Endodermal cell (in vitro differentiated cells): ENCODE measurements at regions not wholly inside any gene's neighbourhood (a gene's known extent, or its start where the extent isn't known, plus 50 kb on each side); places are given as distances from the start of the nearest gene placed in this dataset.

Experiments
- DNase-seq: peaks from one replicate; pipeline ENCODE4 v3.0.0-alpha.2; 2017
- H3K27ac ChIP-seq: 2 replicates; pipeline ENCODE4 v1.5.1; 2013; ENCODE audit warnings: mild to moderate bottlenecking, low read depth, low read length, moderate library complexity
- H3K27me3 ChIP-seq: 2 replicates; pipeline ENCODE4 v1.6.1; 2013; ENCODE audit warnings: mild to moderate bottlenecking, low read length, moderate library complexity; ENCODE audit not compliant: insufficient read depth, control insufficient read depth, poor library complexity, severe bottlenecking
- H3K36me3 ChIP-seq: 2 replicates; pipeline ENCODE4 v1.7.0; 2013; ENCODE audit warnings: mild to moderate bottlenecking, low read length, moderate library complexity; ENCODE audit not compliant: control insufficient read depth, insufficient read depth
- H3K4me1 ChIP-seq: one replicate; pipeline ENCODE4 v1.7.0; 2013; ENCODE audit warnings: low read length; ENCODE audit not compliant: control insufficient read depth, insufficient read depth
- H3K4me3 ChIP-seq: 2 replicates; pipeline ENCODE4 v1.5.1; 2013; ENCODE audit warnings: mild to moderate bottlenecking, low read length, moderate library complexity
- H3K9ac ChIP-seq: 2 replicates; pipeline ENCODE4 v1.6.1; 2013; ENCODE audit warnings: mild to moderate bottlenecking, low read length, moderate library complexity; ENCODE audit not compliant: poor library complexity, severe bottlenecking; ENCODE audit errors: extremely low read depth
- H3K9me3 ChIP-seq: 2 replicates; pipeline ENCODE4 v1.6.1; 2013; ENCODE audit warnings: mild to moderate bottlenecking, low read length, moderate library complexity; ENCODE audit not compliant: control insufficient read depth
- H3K27ac Mint-ChIP-seq: 2 replicates; pipeline ENCODE4 v1.8.0; 2020; ENCODE audit warnings: mixed read lengths
- H3K27me3 Mint-ChIP-seq: 2 replicates; pipeline ENCODE4 v1.8.0; 2021; ENCODE audit warnings: mild to moderate bottlenecking, mixed read lengths; ENCODE audit not compliant: insufficient read depth
- H3K36me3 Mint-ChIP-seq: 2 replicates; pipeline ENCODE4 v1.8.0; 2020; ENCODE audit warnings: low read depth, mixed read lengths
- H3K4me1 Mint-ChIP-seq: 2 replicates; pipeline ENCODE4 v1.8.0; 2020; ENCODE audit warnings: mixed read lengths
- H3K4me3 Mint-ChIP-seq: 2 replicates; pipeline ENCODE4 v1.8.0; 2020; ENCODE audit warnings: mild to moderate bottlenecking, moderate library complexity, mixed read lengths
- H3K9me3 Mint-ChIP-seq: 2 replicates; pipeline ENCODE4 v1.8.0; 2020; ENCODE audit warnings: mild to moderate bottlenecking, mixed read lengths
- CTCF ChIP-seq: fragments of 200-600 bp; sonication (generic); conservative IDR thresholded peaks from 2 replicates; pipeline ENCODE4 v1.5.0; 2021; ENCODE audit warnings: antibody characterized with exemption, mild to moderate bottlenecking
- WGBS, 2 experiments: methylation state at CpG; one replicate each; pipeline versions ENCODE4 v1.1.5 to v1.1.7; 2013; ENCODE audit warnings: missing lambda C conversion rate in 2 of 2, mixed read lengths in 1 of 2; ENCODE audit not compliant: insufficient coverage in 1 of 2, insufficient read length in 1 of 2; 5-methylcytosine and 5-hydroxymethylcytosine counted together

GRCh38 chr18:22489704-22490103, 72.0 kb upstream of the CTAGE1 start:
- Mint-ChIP-seq H3K4me3 (no peak overlapping the region), H3K27me3 (no peaks in the 10 kb centered on the region), H3K4me1 (peaks cover 22% of the 10 kb centered on the region), H3K9me3 (no peaks in the 10 kb centered on the region), H3K27ac (no peak overlapping the region), H3K36me3 (no peaks in the 10 kb centered on the region)
- TF ChIP-seq CTCF: no peak
- Histone ChIP-seq H3K4me3 (no peak overlapping the region), H3K4me1 (no peaks in the 10 kb centered on the region), H3K9me3 (no peaks in the 10 kb centered on the region), H3K27me3 (no peaks in the 10 kb centered on the region), H3K27ac (no peak overlapping the region), H3K36me3 (no peaks in the 10 kb centered on the region), H3K9ac (no peak overlapping the region)
- no peak for DNase-seq
- WGBS, 2 experiments: 85% methylated on average over 1 of the region's 1 CpG; no CpG with 5 or more reads in 1 of the 2 experiments

- H3K4me3 Mint-ChIP-seq: no peak overlapping the region
- DNase-seq: no peak
- no peaks in the 10 kb centered on the region for H3K36me3 ChIP-seq
- H3K9me3 Mint-ChIP-seq: no peaks in the 10 kb centered on the region
- H3K27me3 Mint-ChIP-seq: no peaks in the 10 kb centered on the region
- H3K27ac Mint-ChIP-seq: no peak overlapping the region
- no peaks in the 10 kb centered on the region for H3K36me3 Mint-ChIP-seq
- no peak overlapping the region for H3K4me3 ChIP-seq
- no peak overlapping the region for H3K27ac ChIP-seq
- WGBS, 2 experiments: 89 to 92% methylated on average over 2 to 4 of the region's 4 CpGs
- H3K4me1 Mint-ChIP-seq: peaks cover 22% of the 10 kb centered on the region
- no peak overlapping the region for H3K9ac ChIP-seq
- TF ChIP-seq CTCF: peak; percentile 63
- no peaks in the 10 kb centered on the region for H3K9me3 ChIP-seq
- no peaks in the 10 kb centered on the region for H3K4me1 ChIP-seq
- H3K27me3 ChIP-seq: no peaks in the 10 kb centered on the region
These were observed 72.7 kb upstream of the CTAGE1 start for GRCh38 chr18:22490429-22490846.

- Histone ChIP-seq H3K27ac (no peak overlapping the region), H3K4me3 (no peak overlapping the region), H3K36me3 (no peaks in the 10 kb centered on the region), H3K9ac (no peak overlapping the region), H3K27me3 (no peaks in the 10 kb centered on the region), H3K9me3 (peaks cover 10% of the 10 kb centered on the region), H3K4me1 (no peaks in the 10 kb centered on the region)
- H3K27me3 Mint-ChIP-seq: no peaks in the 10 kb centered on the region
- no peak for DNase-seq
- H3K4me3 Mint-ChIP-seq: no peak overlapping the region
- TF ChIP-seq CTCF: no peak
- H3K9me3 Mint-ChIP-seq: peaks cover 6% of the 10 kb centered on the region
- no peak overlapping the region for H3K27ac Mint-ChIP-seq
- peaks cover 14% of the 10 kb centered on the region for H3K4me1 Mint-ChIP-seq
- no peaks in the 10 kb centered on the region for H3K36me3 Mint-ChIP-seq
These were observed 75.5 kb upstream of the CTAGE1 start for GRCh38 chr18:22493255-22493654.
